ENCODE measurements at regions not wholly inside any gene's neighbourhood (a gene's known extent, or its start where the extent isn't known, plus 50 kb on each side); places are given as distances from the start of the nearest gene placed in this dataset.

DNA sequence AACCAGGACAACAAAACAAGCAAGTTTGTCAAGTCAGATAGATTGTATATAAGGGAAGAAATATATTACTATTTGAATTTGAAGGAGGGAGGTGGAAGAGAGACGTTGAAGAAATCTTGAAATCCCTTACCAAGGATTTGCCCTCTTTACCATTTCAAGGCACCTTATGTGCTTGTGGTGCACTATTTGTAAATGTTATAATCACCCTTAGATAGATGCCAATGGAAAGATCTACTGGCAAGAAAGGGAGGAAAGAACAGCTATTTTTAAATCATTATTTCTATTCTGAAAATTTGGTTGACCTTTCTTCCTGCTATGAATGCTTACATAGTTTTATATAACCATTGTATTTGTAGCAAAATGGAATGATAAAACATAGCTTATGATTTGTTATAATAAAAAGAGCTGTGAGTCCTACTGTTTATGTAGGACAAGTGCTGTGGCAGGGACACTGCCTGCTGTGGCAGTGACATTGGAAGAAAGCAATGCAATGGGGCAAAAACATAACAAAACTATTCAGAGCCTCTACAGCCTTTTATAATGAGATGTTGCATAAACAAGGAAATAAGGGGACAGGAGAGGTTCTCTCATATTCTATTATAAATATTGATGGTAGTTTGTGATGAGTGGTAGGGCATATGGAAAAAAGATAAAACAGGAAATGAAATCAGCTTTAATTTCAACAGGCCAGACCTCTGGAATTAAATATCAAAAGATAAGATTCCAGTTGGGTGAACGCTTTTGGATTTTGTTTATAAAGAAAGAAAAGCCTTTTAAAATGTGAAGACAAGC lies 1145.2 kb upstream of the GJE1 start:
- Histone ChIP-seq H3K4me3 (ENCODE audit: low read depth, low read length) (no peak overlapping the region), H3K9ac (ENCODE audit: low read length) (no peak overlapping the region), H3K9me3 (ENCODE audit: control insufficient read depth, insufficient read depth, low read depth, low read length) (no peaks in the 10 kb centered on the region), H3K27ac (ENCODE audit: low read depth, low read length) (no peak overlapping the region), H3K27me3 (ENCODE audit: control insufficient read depth, insufficient read depth, low read length) (no peaks in the 10 kb centered on the region), H3K4me1 (ENCODE audit: control insufficient read depth, insufficient read depth, low read length) (no peaks in the 10 kb centered on the region), H3K36me3 (ENCODE audit: control insufficient read depth, insufficient read depth, low read length) (no peaks in the 10 kb centered on the region)

DNA sequence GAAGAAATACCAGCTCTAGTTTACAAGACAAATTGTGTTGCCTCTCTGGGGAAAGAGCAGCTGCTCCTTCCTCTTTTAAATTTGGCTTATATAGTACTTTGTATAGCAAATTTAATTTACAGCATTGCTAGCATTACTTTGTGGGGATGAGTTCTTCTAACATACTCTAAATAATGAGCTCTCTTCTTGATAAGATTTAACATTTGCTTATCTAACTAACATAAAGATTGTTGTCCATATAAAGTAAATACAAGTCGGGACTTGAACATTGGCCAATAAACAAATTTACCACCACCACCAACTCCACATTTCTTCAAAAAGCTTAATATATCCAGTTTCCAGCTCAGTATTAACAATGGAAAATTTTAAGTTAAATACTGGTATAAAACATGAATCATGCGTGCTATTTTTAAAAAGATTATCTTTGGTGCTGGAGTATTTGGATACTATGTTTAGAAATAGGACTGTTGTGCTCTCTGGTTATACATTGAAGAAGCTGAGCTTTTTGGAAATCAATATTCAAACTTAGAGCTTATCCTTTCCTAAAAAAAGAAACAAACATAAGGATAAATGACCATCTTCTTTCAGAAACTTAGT lies 1146.9 kb upstream of the GJE1 start:
- H3K27ac ChIP-seq (ENCODE audit: low read depth, low read length), result no peak overlapping the region
- H3K4me3 ChIP-seq (ENCODE audit: low read depth, low read length), result no peak overlapping the region
- H3K9me3 ChIP-seq (ENCODE audit: control insufficient read depth, insufficient read depth, low read depth, low read length), result no peaks in the 10 kb centered on the region
- H3K9ac ChIP-seq (ENCODE audit: low read length), result no peak overlapping the region
- no peaks in the 10 kb centered on the region for H3K27me3 ChIP-seq (ENCODE audit: control insufficient read depth, insufficient read depth, low read length)
- H3K4me1 ChIP-seq (ENCODE audit: control insufficient read depth, insufficient read depth, low read length), result no peaks in the 10 kb centered on the region
- no peaks in the 10 kb centered on the region for H3K36me3 ChIP-seq (ENCODE audit: control insufficient read depth, insufficient read depth, low read length)

DNA sequence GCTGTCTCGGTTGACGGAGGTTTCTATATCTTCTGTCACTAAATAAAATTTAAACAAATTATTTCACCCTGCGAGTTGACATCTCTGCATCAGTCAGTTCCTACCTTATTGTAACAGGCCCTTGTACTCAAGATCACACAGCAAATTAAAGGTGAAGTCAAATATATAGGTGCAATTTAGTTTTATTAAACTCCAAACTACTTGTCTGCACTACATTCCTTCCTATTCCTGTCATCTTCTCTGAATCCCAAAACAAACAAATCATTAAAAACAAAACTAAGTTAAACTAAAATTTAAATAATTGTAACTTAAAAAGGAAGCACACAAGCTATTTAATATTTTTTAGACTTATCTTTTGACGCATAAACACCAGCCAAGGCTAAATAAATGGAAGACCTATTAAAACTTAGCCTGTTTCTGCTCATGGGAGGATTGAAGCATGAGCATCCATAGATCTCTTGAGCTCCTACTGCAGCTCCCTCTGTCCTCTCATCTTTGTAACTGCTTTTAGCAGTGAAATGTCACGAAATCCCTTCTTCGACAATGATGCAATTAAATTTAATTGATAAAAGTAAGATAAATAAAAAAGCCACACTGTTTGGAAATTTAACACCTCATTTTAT lies 1152.3 kb upstream of the GJE1 start:
- Histone ChIP-seq H3K9ac (ENCODE audit: low read length) (no peak overlapping the region), H3K36me3 (ENCODE audit: control insufficient read depth, insufficient read depth, low read length) (no peaks in the 10 kb centered on the region), H3K9me3 (ENCODE audit: control insufficient read depth, insufficient read depth, low read depth, low read length) (no peaks in the 10 kb centered on the region), H3K27ac (ENCODE audit: low read depth, low read length) (no peak overlapping the region), H3K4me1 (ENCODE audit: control insufficient read depth, insufficient read depth, low read length) (no peaks in the 10 kb centered on the region), H3K4me3 (ENCODE audit: low read depth, low read length) (no peak overlapping the region), H3K27me3 (ENCODE audit: control insufficient read depth, insufficient read depth, low read length) (no peaks in the 10 kb centered on the region)

DNA sequence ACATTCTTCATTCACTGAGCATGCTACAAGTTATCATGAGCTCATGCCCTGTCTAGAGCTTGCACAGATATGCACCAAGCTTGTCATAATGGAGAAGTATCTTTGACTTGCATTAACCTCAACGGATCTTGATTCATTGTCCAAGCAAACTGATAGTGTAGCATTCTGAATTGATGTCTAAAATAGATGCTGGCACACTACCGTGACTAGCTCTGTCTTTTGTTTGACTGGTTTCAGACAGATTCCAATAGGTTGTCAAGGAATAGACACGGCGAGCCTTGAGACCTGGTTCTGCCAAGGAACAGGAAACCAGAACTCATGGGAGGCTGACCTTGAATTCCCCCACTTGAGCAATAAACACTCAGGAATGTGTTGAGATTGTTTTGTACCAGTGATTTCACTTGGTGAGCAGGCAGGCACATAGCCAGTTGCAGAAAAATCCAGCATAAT lies 1153.1 kb upstream of the GJE1 start:
- Histone ChIP-seq H3K27ac (ENCODE audit: low read depth, low read length) (no peak overlapping the region), H3K9ac (ENCODE audit: low read length) (no peak overlapping the region), H3K4me3 (ENCODE audit: low read depth, low read length) (no peak overlapping the region), H3K4me1 (ENCODE audit: control insufficient read depth, insufficient read depth, low read length) (no peaks in the 10 kb centered on the region), H3K9me3 (ENCODE audit: control insufficient read depth, insufficient read depth, low read depth, low read length) (no peaks in the 10 kb centered on the region), H3K27me3 (ENCODE audit: control insufficient read depth, insufficient read depth, low read length) (no peaks in the 10 kb centered on the region), H3K36me3 (ENCODE audit: control insufficient read depth, insufficient read depth, low read length) (no peaks in the 10 kb centered on the region)

DNA sequence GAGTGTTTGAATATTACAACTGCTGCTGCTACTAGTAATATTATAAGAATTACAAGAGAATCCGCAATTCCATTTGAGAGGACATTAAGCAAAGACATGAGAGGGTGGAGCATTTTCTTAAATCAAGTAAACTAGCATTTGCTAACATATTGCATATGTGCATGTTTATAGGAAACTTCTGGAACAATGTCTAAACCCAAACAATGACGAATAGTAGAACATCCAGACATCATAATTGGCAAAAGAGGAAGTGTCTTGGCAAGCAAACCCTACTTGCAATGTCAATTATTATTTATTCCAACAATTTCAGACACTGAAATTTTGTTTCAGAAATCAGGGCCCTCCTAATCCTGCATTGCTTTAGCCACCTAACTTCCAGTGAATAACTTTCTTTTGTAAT lies 1155.3 kb upstream of the GJE1 start:
- no peaks in the 10 kb centered on the region for H3K27me3 ChIP-seq (ENCODE audit: control insufficient read depth, insufficient read depth, low read length)
- no peak overlapping the region for H3K9ac ChIP-seq (ENCODE audit: low read length)
- H3K27ac ChIP-seq (ENCODE audit: low read depth, low read length), result no peak overlapping the region
- H3K4me1 ChIP-seq (ENCODE audit: control insufficient read depth, insufficient read depth, low read length), result no peaks in the 10 kb centered on the region
- H3K36me3 ChIP-seq (ENCODE audit: control insufficient read depth, insufficient read depth, low read length), result no peaks in the 10 kb centered on the region
- no peaks in the 10 kb centered on the region for H3K9me3 ChIP-seq (ENCODE audit: control insufficient read depth, insufficient read depth, low read depth, low read length)
- no peak overlapping the region for H3K4me3 ChIP-seq (ENCODE audit: low read depth, low read length)

GRCh38 chr6:140976806-140977205 lies 1155.9 kb upstream of the GJE1 start:
- H3K4me3 ChIP-seq (ENCODE audit: low read depth, low read length), result no peak overlapping the region
- no peaks in the 10 kb centered on the region for H3K4me1 ChIP-seq (ENCODE audit: control insufficient read depth, insufficient read depth, low read length)
- H3K27me3 ChIP-seq (ENCODE audit: control insufficient read depth, insufficient read depth, low read length), result no peaks in the 10 kb centered on the region
- H3K27ac ChIP-seq (ENCODE audit: low read depth, low read length), result no peak overlapping the region
- no peaks in the 10 kb centered on the region for H3K9me3 ChIP-seq (ENCODE audit: control insufficient read depth, insufficient read depth, low read depth, low read length)
- no peaks in the 10 kb centered on the region for H3K36me3 ChIP-seq (ENCODE audit: control insufficient read depth, insufficient read depth, low read length)
- no peak overlapping the region for H3K9ac ChIP-seq (ENCODE audit: low read length)

GRCh38 chr6:140970485-140970884 lies 1162.2 kb upstream of the GJE1 start:
- Histone ChIP-seq H3K27me3 (ENCODE audit: control insufficient read depth, insufficient read depth, low read length) (no peaks in the 10 kb centered on the region), H3K4me1 (ENCODE audit: control insufficient read depth, insufficient read depth, low read length) (no peaks in the 10 kb centered on the region), H3K36me3 (ENCODE audit: control insufficient read depth, insufficient read depth, low read length) (no peaks in the 10 kb centered on the region), H3K27ac (ENCODE audit: low read depth, low read length) (no peak overlapping the region), H3K4me3 (ENCODE audit: low read depth, low read length) (no peak overlapping the region), H3K9ac (ENCODE audit: low read length) (no peak overlapping the region), H3K9me3 (ENCODE audit: control insufficient read depth, insufficient read depth, low read depth, low read length) (no peaks in the 10 kb centered on the region)

DNA sequence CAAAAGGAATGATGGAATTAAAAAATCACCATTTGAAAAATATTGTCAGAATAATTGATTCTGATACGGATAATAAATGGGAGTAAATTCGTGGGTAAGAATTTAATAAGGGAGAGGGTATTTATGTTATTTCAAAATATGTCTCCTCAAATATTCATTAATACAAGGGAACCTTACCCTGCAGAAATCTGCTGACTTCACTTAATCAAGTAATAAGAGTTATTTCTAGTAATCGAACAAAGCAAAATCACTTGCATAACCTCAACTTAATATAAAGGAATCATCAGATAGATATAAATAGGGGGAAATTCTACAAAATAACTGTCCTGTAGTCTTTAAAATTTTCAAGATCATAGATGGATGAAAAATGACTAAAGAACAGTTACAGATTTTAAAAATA lies 1164.7 kb upstream of the GJE1 start:
- H3K9ac ChIP-seq (ENCODE audit: low read length), result no peak overlapping the region
- H3K36me3 ChIP-seq (ENCODE audit: control insufficient read depth, insufficient read depth, low read length), result no peaks in the 10 kb centered on the region
- H3K4me3 ChIP-seq (ENCODE audit: low read depth, low read length), result no peak overlapping the region
- H3K9me3 ChIP-seq (ENCODE audit: control insufficient read depth, insufficient read depth, low read depth, low read length), result no peaks in the 10 kb centered on the region
- no peak overlapping the region for H3K27ac ChIP-seq (ENCODE audit: low read depth, low read length)
- H3K4me1 ChIP-seq (ENCODE audit: control insufficient read depth, insufficient read depth, low read length), result no peaks in the 10 kb centered on the region
- no peaks in the 10 kb centered on the region for H3K27me3 ChIP-seq (ENCODE audit: control insufficient read depth, insufficient read depth, low read length)

DNA sequence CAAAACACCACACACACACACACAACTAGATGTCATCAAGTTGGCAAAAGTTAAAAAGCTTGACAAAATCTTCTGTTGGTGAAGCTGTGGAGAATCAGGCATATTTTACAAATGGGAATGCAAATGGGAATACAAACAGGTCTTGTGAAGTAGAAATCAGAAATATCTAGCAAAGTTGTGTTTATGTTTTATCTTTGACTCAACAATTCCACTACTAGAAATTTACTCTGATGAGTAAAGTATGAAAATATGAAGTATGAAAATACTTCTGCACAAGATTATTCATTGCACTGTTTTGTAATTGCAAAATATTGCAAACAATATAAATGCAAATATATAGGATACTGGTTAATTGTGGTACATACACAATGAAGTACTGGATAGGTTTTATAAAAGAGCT lies 1166.0 kb upstream of the GJE1 start:
- H3K36me3 ChIP-seq (ENCODE audit: control insufficient read depth, insufficient read depth, low read length), result no peaks in the 10 kb centered on the region
- H3K9ac ChIP-seq (ENCODE audit: low read length), result no peak overlapping the region
- no peaks in the 10 kb centered on the region for H3K27me3 ChIP-seq (ENCODE audit: control insufficient read depth, insufficient read depth, low read length)
- H3K27ac ChIP-seq (ENCODE audit: low read depth, low read length), result no peak overlapping the region
- no peaks in the 10 kb centered on the region for H3K9me3 ChIP-seq (ENCODE audit: control insufficient read depth, insufficient read depth, low read depth, low read length)
- H3K4me3 ChIP-seq (ENCODE audit: low read depth, low read length), result no peak overlapping the region
- no peaks in the 10 kb centered on the region for H3K4me1 ChIP-seq (ENCODE audit: control insufficient read depth, insufficient read depth, low read length)

DNA sequence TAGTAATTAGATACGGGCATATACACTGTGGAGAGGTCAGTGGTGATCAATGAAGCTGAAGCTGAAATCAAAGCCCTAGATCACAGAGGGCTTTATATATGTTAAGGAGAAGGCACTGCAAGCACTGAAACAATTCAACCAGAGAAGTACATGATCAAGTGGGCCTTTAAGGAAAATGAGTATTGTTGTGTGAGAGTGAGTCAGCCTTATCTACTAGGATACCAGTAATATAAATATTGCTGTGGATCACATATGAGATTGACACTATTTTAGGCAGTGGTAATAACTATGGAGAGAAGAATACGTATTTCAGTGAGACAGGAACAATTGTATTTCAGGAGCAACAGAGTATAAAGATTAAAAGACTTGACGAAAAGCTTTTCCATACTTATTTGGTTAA lies 1172.2 kb upstream of the GJE1 start:
- Histone ChIP-seq H3K4me1 (ENCODE audit: control insufficient read depth, insufficient read depth, low read length) (no peaks in the 10 kb centered on the region), H3K9me3 (ENCODE audit: control insufficient read depth, insufficient read depth, low read depth, low read length) (no peaks in the 10 kb centered on the region), H3K27me3 (ENCODE audit: control insufficient read depth, insufficient read depth, low read length) (no peaks in the 10 kb centered on the region), H3K4me3 (ENCODE audit: low read depth, low read length) (no peak overlapping the region), H3K9ac (ENCODE audit: low read length) (no peak overlapping the region), H3K36me3 (ENCODE audit: control insufficient read depth, insufficient read depth, low read length) (no peaks in the 10 kb centered on the region), H3K27ac (ENCODE audit: low read depth, low read length) (no peak overlapping the region)

GRCh38 chr6:140957386-140957785 lies 1175.3 kb upstream of the GJE1 start:
- no peaks in the 10 kb centered on the region for H3K36me3 ChIP-seq (ENCODE audit: control insufficient read depth, insufficient read depth, low read length)
- H3K4me3 ChIP-seq (ENCODE audit: low read depth, low read length), result no peak overlapping the region
- H3K27me3 ChIP-seq (ENCODE audit: control insufficient read depth, insufficient read depth, low read length), result no peaks in the 10 kb centered on the region
- no peaks in the 10 kb centered on the region for H3K9me3 ChIP-seq (ENCODE audit: control insufficient read depth, insufficient read depth, low read depth, low read length)
- H3K4me1 ChIP-seq (ENCODE audit: control insufficient read depth, insufficient read depth, low read length), result no peaks in the 10 kb centered on the region
- no peak overlapping the region for H3K27ac ChIP-seq (ENCODE audit: low read depth, low read length)
- no peak overlapping the region for H3K9ac ChIP-seq (ENCODE audit: low read length)
